NB4 (cell line): ENCODE measurements at regions not wholly inside any gene's neighbourhood (a gene's known extent, or its start where the extent isn't known, plus 50 kb on each side); places are given as distances from the start of the nearest gene placed in this dataset.

Source experiments
- CTCF ChIP-seq: IDR thresholded peaks from one replicate; pipeline ENCODE4 v1.5.1; 2012; ENCODE audit warnings: low read depth, low read length
- MAX ChIP-seq: IDR thresholded peaks from 2 replicates; pipeline ENCODE4 v1.6.1; 2011; ENCODE audit warnings: low read depth, low read length
- MYC ChIP-seq: IDR thresholded peaks from 2 replicates; pipeline ENCODE4 v1.6.1; 2011; ENCODE audit warnings: low read depth, low read length
- POLR2A ChIP-seq: IDR thresholded peaks from 2 replicates; pipeline ENCODE4 v1.6.1; 2011; ENCODE audit warnings: mild to moderate bottlenecking; ENCODE audit not compliant: insufficient read length; ENCODE audit errors: extremely low read depth

- TF ChIP-seq POLR2A (no peak), CTCF (no peak), MAX (no peak), MYC (no peak)
These were observed 255.7 kb upstream of the TNC start for GRCh38 chr9:115373710-115374045.
